ENCODE measurements at regions not wholly inside any gene's neighbourhood (a gene's known extent, or its start where the extent isn't known, plus 50 kb on each side); places are given as distances from the start of the nearest gene placed in this dataset.
"Not testable (repeated sequence)": the region's sequence is repeated elsewhere in the genome, so short reads cannot be mapped to it uniquely, and the experiment has no call there.

- TF ChIP-seq CTCF (IDR thresholded peaks at IDR 0.05); ZFX (IDR thresholded peaks at IDR 0.05; ENCODE audit: borderline replicate concordance): not testable (repeated sequence)
These were observed 370.4 kb downstream of the VRK1 start for GRCh38 chr14:97167577-97167976.
